Activated naive CD8-positive, alpha-beta T cell (primary cell): ENCODE measurements at regions not wholly inside any gene's neighbourhood (a gene's known extent, or its start where the extent isn't known, plus 50 kb on each side); places are given as distances from the start of the nearest gene placed in this dataset.

Experiments used
- H3K27ac Mint-ChIP-seq: one replicate; pipeline ENCODE4 v1.8.0; 2021; ENCODE audit warnings: mixed read lengths
- H3K27me3 Mint-ChIP-seq: one replicate; pipeline ENCODE4 v1.8.0; 2021; ENCODE audit warnings: mixed read lengths
- H3K36me3 Mint-ChIP-seq: one replicate; pipeline ENCODE4 v1.8.0; 2021; ENCODE audit warnings: mixed read lengths
- H3K4me1 Mint-ChIP-seq: one replicate; pipeline ENCODE4 v1.8.0; 2021; ENCODE audit warnings: low read depth, mixed read lengths
- H3K4me3 Mint-ChIP-seq: one replicate; pipeline ENCODE4 v1.8.0; 2021; ENCODE audit warnings: mild to moderate bottlenecking, mixed read lengths
- H3K9me3 Mint-ChIP-seq: one replicate; pipeline ENCODE4 v1.8.0; 2021; ENCODE audit warnings: low read depth, mixed read lengths

DNA sequence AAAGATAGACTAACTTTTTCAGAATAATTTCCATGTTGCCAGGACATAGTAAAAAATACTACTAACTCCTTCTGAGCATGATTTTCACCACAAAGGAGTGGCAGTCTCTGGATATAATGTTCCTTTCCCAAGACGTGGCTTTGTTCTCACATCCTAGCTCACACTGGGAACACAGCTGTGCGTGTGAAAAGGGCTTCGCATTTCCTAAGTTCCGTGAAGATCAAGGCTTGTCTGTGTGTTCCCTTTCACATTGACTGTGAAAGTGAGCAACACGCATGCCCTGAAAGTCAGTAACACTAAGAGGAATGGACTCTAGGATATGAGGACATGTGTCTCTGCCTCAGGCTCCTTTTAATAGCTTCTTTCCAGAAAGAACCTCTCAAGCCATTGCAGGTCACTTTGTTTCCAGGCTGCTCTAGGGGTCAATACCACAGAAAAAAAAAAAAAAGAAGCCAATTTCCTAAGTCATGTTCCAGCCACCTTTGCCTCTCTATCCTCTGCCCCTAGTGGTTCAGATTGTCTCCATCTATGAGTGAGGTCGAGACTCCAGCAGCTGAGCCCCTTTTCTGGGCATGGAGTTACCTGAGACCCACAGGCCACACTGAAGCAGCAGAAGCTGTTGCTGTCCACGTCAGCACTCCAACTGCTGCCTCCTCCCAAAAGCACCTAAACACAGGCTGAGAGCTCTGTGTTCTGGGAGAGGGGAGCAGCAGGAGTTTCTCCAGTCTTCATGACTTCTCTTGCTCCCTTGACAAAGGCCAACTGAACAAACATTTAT lies 355.9 kb downstream of the RSL24D1 start:
- Mint-ChIP-seq H3K27ac (no peak overlapping the region), H3K36me3 (no peaks in the 10 kb centered on the region), H3K9me3 (no peaks in the 10 kb centered on the region)

DNA sequence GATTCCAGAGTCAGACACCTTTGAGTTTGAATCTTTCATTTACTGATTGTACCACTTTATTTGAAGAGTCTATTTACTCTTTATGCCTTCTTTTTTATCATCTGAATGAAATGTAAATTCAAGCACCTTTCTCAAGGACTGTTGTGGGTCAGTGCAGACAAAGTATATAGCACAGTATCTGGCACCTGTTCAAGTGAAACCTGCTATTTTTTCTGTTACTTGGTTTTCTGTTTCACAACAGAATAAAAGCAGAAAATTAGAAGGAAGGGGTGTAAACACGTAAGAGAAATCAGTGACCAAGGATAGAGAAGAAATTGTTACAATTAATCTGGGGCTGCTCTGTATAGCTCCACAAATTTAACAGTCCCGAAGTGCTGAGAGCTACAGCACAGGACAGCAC lies 357.4 kb downstream of the RSL24D1 start:
- Mint-ChIP-seq H3K36me3 (no peaks in the 10 kb centered on the region), H3K4me1 (no peaks in the 10 kb centered on the region), H3K27me3 (peaks cover 2% of the 10 kb centered on the region), H3K4me3 (no peak overlapping the region), H3K27ac (no peak overlapping the region), H3K9me3 (no peaks in the 10 kb centered on the region)

More for the DNA sequence above, 355.9 kb downstream of the RSL24D1 start:
- Mint-ChIP-seq H3K4me3 (no peak overlapping the region), H3K4me1 (no peaks in the 10 kb centered on the region), H3K27me3 (peaks cover 2% of the 10 kb centered on the region)

DNA sequence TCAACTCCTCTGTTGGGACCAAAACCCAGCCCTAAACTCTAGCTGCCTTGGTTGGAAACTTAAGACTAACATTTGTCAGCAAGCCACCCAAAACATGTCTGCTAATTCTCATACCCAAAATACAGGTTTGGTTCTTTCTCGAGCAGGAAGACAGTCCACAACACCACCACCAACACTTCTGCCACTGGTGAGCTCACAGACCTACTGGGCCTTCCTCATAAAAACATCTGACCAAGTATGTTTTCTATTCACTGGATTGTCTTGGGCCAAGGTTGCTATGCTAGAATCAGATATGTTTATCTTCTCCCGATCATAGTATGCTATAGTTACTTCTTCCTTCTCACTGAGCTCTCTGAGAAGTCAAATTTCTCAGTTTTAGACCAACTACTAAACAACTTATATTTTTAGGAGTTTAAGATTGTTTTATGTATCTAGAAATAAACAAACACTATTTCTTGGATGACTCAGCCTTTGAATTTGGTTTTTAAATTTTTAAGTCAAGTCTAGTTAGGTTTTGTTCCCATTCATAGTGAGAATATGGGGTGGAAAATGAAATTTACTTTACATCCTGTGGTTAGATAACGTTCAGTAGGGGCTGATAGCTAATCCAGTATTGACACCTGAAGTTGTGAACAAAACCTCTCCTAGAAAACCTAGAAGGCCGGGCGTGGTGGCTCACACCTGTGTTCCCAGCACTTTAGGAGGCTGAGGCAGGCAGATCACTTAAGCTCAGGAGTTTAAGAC lies 360.5 kb downstream of the RSL24D1 start:
- Mint-ChIP-seq H3K9me3 (no peaks in the 10 kb centered on the region), H3K27me3 (peaks cover 2% of the 10 kb centered on the region), H3K27ac (no peak overlapping the region), H3K4me1 (no peaks in the 10 kb centered on the region), H3K36me3 (no peaks in the 10 kb centered on the region), H3K4me3 (no peak overlapping the region)

DNA sequence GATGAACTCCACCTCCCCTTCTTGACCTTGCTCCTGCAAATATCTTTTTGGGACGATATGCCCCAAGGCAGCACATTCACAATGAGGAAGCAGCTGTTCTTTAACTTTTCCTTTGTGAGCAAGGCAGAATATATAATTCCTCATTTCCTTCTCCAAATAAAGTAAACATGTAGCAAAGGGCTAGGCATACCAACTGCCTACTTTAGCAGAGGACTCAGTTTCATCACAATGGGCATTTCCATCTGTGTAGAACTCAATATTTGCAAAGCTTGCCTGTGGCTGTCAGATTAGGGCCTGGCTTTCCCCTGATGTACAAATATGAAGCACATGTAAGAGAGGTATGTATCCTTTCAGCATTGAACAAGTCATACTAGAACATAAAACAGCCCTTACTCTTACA lies 366.9 kb downstream of the RSL24D1 start:
- H3K9me3 Mint-ChIP-seq, result peaks cover 5% of the 10 kb centered on the region
- H3K4me3 Mint-ChIP-seq, result no peak overlapping the region
- H3K27ac Mint-ChIP-seq, result no peak overlapping the region
- no peaks in the 10 kb centered on the region for H3K36me3 Mint-ChIP-seq
- H3K27me3 Mint-ChIP-seq, result no peaks in the 10 kb centered on the region
- H3K4me1 Mint-ChIP-seq, result no peaks in the 10 kb centered on the region

DNA sequence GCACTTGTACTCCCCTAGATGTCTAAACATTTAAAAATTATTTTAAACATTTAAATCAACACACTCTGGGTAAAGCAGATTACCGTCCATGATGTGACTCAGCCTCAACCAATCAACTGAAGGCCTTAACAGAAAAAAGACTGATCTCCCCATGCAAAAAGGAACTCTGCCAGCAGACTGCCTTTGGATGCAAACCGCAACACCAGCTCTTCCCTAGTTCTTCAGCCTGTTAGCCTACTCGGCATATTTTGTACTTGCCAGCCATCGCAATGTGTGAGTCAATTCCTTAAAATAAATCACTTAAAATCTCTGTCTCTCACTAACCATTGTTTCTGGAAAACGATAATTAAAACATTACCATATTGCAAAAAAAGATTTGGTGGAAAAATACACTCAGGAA lies 375.9 kb downstream of the RSL24D1 start:
- Mint-ChIP-seq H3K27ac (no peak overlapping the region), H3K4me3 (no peak overlapping the region), H3K4me1 (no peaks in the 10 kb centered on the region), H3K9me3 (peaks cover 4% of the 10 kb centered on the region), H3K27me3 (no peaks in the 10 kb centered on the region), H3K36me3 (no peaks in the 10 kb centered on the region)

DNA sequence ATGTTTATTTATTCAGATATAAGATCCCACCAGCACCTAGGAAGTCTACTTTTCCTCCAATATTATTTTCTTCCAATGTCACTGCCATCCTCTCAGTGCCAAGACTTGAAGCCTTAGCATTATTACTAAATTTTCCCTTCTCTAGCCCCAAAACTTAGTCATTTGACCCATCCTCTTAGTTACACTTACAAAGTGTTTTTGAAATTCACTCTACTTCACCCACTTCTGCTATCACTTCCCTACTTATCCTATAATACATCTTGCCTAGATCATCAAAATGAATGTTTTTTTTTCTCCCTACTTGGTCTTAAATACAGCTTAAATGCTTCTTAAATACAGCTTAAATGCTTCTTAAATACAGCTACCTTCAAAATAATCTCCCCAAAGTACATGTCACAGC lies 376.6 kb downstream of the RSL24D1 start:
- Mint-ChIP-seq H3K27ac (no peak overlapping the region), H3K4me1 (no peaks in the 10 kb centered on the region), H3K27me3 (no peaks in the 10 kb centered on the region), H3K4me3 (no peak overlapping the region), H3K36me3 (no peaks in the 10 kb centered on the region), H3K9me3 (peaks cover 4% of the 10 kb centered on the region)

DNA sequence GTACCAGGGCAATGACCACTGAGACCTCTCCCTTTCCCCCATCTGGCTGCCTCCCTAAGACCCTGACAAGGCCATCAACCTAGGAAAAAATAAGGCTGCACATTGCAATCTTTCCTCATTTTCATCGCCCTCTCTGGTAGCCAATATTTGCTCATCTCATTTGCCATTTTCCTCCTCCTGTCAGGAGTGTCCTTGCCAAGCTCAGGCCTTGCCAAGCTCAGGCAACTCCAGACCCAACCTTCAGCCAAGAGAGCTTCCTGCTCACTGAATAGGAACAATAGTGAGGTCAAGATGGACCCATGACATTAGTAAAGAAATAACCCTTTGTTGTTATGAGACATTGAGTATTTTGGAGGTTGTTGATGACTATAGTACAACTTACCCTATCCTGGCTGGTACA lies 380.3 kb downstream of the RSL24D1 start:
- H3K36me3 Mint-ChIP-seq, result no peaks in the 10 kb centered on the region
- H3K9me3 Mint-ChIP-seq, result peaks cover 6% of the 10 kb centered on the region
- no peaks in the 10 kb centered on the region for H3K27me3 Mint-ChIP-seq
- H3K27ac Mint-ChIP-seq, result no peak overlapping the region
- no peaks in the 10 kb centered on the region for H3K4me1 Mint-ChIP-seq
- H3K4me3 Mint-ChIP-seq, result no peak overlapping the region

DNA sequence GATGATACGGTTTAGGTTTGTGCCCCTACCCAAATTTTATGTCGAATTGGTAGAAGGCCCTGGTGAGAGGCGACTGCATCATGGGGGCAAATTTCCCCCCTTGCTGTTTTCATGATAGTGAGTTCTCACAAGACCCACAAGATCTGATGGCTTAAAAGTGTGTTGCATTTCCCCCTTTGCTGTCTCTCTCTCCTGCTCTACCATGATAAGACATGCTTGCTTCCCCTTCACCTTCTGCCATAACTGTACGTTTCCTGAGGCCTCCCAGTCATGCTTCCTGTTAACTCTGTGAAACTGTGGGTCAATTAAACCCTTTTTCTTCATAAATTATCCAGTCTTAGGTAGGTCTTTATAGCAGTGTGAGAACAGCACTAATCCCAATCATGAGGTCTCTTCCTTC lies 381.2 kb downstream of the RSL24D1 start:
- Mint-ChIP-seq H3K27ac (no peak overlapping the region), H3K36me3 (no peaks in the 10 kb centered on the region), H3K27me3 (no peaks in the 10 kb centered on the region), H3K9me3 (peaks cover 6% of the 10 kb centered on the region), H3K4me3 (no peak overlapping the region), H3K4me1 (no peaks in the 10 kb centered on the region)

DNA sequence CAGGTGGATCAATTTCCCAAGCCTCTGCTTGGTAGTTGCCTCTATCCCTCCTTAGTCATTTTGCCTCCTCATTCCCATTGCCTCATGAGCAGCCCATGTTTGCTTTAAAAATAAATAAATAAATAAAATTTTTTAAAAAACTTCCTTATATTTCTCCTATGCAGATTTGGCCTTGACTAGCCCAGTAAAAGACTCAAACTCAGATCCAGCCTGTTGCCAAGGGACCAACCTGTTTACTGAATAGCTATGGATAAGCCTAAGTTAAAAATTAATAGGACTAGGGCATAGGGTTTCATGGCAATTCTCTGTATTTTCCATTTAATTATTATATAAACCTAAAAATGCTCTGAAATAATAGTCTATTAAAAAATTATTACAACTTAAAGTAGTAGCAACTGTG lies 384.4 kb downstream of the RSL24D1 start:
- Mint-ChIP-seq H3K27me3 (peaks cover 4% of the 10 kb centered on the region), H3K27ac (no peak overlapping the region), H3K4me3 (no peak overlapping the region), H3K4me1 (no peaks in the 10 kb centered on the region), H3K9me3 (peaks cover 6% of the 10 kb centered on the region), H3K36me3 (no peaks in the 10 kb centered on the region)

DNA sequence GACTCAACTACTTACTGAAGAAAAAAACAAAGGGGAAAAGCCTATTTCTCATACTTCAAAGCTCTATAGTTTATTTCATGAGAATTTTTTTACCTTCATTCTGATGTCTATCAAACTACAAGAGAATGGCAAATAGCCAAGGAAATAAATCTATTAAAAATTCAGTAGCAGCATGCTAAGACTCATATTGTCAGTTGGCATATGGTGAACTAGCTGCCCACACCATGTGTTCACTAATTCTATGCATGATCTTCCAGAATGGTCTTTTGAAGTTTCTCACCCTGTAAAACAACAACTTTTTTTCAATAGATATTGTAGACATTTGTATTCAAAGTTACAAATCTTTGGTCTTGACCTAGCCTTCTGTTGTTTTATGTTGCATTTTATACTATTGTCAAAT lies 386.2 kb downstream of the RSL24D1 start:
- Mint-ChIP-seq H3K9me3 (peaks cover 6% of the 10 kb centered on the region), H3K27me3 (peaks cover 4% of the 10 kb centered on the region), H3K27ac (no peak overlapping the region), H3K4me1 (no peaks in the 10 kb centered on the region), H3K36me3 (no peaks in the 10 kb centered on the region), H3K4me3 (no peak overlapping the region)

DNA sequence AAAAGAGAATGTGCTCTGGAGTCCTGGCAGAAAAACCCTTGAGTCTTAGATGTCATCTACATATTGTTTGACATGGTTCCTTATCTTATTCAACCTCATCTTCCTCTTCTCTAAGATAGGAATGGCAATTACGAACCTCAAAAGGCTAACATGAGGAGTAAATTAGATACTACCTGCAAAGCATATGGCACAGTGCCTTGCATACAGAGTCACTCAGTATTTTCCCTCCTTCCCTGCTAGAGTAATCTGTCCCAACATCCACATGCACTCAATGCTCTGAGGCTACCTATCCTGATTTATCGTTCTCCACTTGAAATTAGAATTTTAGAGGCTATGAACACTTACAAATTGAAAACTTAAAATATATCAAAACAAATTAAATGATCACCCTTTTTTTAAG lies 386.7 kb downstream of the RSL24D1 start:
- Mint-ChIP-seq H3K27me3 (peaks cover 4% of the 10 kb centered on the region), H3K9me3 (peaks cover 6% of the 10 kb centered on the region), H3K4me3 (no peak overlapping the region), H3K36me3 (no peaks in the 10 kb centered on the region), H3K27ac (no peak overlapping the region), H3K4me1 (no peaks in the 10 kb centered on the region)

DNA sequence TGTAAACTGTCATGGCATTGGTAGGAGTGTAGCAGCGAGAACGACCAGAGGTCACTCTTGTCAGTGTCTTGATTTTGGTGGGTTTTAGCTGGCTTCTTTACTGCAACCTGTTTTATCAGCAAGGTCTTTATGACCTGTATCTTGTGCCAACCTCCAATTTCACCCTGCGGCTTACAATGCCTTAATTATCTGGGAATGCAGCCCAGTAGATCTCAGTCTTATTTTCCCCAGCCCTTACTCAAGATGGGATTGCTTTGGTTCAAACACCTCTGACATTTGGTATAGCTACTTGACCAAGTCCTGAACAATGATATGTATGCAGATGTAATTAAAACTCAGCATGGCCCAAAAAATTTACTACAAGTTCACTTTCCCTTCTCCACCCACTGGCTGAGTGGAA lies 388.4 kb downstream of the RSL24D1 start:
- H3K4me3 Mint-ChIP-seq, result no peak overlapping the region
- no peak overlapping the region for H3K27ac Mint-ChIP-seq
- no peaks in the 10 kb centered on the region for H3K36me3 Mint-ChIP-seq
- H3K27me3 Mint-ChIP-seq, result peaks cover 4% of the 10 kb centered on the region
- H3K9me3 Mint-ChIP-seq, result no peaks in the 10 kb centered on the region
- peaks cover 2% of the 10 kb centered on the region for H3K4me1 Mint-ChIP-seq

DNA sequence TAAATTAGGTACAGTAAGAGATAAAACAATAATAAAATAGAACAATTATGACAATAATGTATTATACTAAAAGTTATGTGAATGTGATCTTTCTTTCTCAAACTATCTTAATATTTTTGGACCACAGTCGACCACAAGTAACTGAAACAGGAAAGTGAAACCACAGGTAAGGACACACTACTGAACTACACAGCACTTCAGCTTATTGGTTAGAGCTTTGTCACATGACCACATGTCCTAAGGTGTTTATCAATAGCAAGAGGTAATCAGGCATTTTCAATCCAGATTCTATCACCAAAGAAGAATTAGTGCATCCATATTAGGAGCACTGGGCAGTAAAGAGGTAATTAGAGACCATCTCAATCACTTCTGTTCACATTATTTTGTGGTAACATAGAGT lies 392.8 kb downstream of the RSL24D1 start:
- Mint-ChIP-seq H3K36me3 (no peaks in the 10 kb centered on the region), H3K4me1 (peaks cover 6% of the 10 kb centered on the region), H3K27ac (no peak overlapping the region), H3K4me3 (no peak overlapping the region), H3K27me3 (peaks cover 5% of the 10 kb centered on the region), H3K9me3 (no peaks in the 10 kb centered on the region)

DNA sequence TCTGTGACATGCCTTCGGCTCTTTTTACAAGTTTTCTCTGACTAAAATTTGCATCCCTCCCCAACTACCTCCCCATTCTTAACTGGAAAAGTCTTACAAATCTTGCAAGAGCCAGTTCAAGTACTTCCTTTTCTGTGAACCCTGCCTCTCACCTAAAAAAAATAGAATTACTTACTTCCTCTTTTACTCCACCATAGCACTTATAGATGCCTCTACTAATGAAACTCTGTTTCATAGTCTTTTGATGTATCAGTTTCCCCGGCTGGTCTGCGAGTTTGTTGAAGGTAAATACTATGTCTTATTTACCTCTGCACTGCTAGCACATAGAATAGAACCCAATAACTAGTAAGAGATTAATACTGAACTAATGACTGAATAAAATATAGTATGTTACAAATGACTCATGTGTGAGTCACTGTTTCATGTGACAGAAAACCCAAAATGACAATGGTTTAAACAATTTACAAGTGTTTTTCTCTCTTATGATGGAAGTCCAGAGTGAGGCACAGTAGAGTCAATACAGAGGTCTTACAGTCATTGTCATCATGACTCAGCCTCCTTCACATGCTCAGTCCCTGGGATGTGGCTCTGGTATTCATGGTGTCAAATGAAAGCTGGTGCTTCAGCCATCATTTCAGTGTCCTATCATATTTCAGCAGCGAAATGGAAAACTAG lies 393.5 kb downstream of the RSL24D1 start:
- Mint-ChIP-seq H3K36me3 (no peaks in the 10 kb centered on the region), H3K4me3 (no peak overlapping the region), H3K27me3 (peaks cover 7% of the 10 kb centered on the region), H3K9me3 (no peaks in the 10 kb centered on the region), H3K27ac (no peak overlapping the region), H3K4me1 (peaks cover 6% of the 10 kb centered on the region)

DNA sequence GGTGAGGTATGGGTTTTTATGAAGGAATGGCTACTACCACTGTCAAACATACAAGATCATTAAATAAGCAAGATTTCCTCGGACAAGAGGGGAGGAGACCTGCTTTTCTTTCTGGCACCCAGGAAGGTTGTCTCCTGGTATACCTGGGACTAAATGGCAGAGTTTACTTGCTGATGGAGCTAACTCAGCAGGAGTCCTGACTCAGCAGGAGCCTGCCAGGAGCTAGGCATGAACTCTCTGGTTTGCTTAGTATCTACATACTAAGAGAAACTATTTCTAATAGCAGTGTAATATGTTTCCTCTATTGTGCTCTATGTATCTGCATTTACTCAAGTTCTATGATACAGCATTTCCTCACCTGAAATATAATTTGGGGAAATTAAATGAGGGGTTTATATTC lies 404.2 kb downstream of the RSL24D1 start:
- Mint-ChIP-seq H3K36me3 (no peaks in the 10 kb centered on the region), H3K4me1 (no peaks in the 10 kb centered on the region), H3K27me3 (peaks cover 3% of the 10 kb centered on the region), H3K9me3 (no peaks in the 10 kb centered on the region), H3K27ac (no peak overlapping the region), H3K4me3 (no peak overlapping the region)
